GM12874 (cell line): ENCODE measurements at regions not wholly inside any gene's neighbourhood (a gene's known extent, or its start where the extent isn't known, plus 50 kb on each side); places are given as distances from the start of the nearest gene placed in this dataset.

Experiments used
- TF ChIP-seq, protein P1 (sequence below): IDR thresholded peaks from 2 replicates; pipeline ENCODE4 v1.5.1; 2011; ENCODE audit warnings: low read depth, mild to moderate bottlenecking, control low read depth, low read length, moderate library complexity; ENCODE audit not compliant: insufficient read depth

DNA sequence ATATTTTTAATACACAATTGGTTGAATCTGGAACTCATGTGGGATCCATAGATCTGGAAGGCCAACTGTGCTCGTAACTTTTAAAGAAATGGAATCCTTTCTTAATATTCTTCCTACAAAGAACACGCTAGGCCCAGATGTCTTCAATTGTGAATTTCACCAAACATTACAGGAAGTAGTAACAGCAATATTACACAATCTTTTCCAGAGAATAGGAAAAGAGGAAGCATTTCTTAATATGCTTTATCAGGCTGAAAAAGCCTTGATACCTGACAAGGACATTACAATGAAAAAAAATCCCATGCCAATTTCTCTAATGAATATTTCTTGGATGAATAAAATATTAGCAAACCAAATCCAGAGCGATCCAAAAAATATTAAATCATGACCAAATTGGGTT lies 80.3 kb upstream of the HAAO start:
- TF ChIP-seq, protein P1, sequence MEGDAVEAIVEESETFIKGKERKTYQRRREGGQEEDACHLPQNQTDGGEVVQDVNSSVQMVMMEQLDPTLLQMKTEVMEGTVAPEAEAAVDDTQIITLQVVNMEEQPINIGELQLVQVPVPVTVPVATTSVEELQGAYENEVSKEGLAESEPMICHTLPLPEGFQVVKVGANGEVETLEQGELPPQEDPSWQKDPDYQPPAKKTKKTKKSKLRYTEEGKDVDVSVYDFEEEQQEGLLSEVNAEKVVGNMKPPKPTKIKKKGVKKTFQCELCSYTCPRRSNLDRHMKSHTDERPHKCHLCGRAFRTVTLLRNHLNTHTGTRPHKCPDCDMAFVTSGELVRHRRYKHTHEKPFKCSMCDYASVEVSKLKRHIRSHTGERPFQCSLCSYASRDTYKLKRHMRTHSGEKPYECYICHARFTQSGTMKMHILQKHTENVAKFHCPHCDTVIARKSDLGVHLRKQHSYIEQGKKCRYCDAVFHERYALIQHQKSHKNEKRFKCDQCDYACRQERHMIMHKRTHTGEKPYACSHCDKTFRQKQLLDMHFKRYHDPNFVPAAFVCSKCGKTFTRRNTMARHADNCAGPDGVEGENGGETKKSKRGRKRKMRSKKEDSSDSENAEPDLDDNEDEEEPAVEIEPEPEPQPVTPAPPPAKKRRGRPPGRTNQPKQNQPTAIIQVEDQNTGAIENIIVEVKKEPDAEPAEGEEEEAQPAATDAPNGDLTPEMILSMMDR, result no peak

DNA sequence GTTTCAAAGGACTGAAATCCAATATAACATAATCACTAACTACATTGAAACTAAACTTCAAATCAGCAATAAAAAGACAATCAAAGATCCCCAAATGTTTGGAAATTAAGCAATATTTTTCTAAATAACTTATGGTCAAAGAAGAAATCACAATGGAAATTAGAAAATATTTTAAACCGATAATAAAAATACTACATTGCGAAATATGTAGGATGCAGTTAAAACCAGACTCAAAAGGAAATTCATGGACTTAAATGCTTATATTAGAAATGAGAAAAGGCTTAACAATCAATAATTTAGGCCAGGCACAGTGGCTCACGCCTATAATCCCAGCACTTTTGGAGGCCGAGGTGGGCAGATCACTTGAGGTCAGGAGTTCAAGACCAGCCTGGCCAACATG lies 79.0 kb upstream of the HAAO start:
- TF ChIP-seq, protein P1, result no peak

DNA sequence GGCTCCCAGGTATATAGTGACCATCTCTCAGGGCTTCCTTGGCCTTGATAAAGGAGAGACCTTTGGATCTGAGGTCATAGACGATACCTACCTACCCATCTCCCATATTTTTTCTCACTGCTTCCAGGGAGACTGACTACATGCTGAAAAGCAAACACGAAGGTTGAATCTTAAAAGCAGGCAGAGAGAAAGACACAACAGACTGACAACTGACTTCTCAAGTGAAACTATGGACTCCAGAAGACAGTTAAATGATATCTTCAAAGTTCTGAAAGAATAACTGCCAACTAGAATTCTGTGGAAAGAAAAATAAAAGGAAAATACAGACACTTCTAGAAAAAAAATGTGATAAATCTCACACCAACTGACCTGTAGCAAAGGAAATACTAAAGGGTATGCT lies 76.5 kb upstream of the HAAO start:
- TF ChIP-seq, protein P1, result no peak

DNA sequence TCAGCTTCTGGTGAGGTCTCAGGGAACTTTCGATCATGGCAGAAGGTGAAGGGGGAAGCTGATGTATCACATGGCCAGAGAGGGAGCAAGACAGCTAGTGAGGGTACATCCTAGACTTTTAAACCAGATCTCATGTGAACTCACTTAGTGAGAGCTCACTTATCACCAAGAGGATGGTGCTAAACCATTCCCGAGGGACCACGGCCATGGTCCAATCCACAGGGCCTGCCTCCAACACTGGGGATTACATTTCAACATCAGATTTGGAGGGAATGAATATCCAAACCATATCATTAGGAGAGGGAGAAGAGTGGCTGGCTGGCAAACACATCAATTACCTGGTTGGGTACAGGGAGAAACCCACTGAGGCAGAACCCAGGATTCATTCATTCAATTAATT lies 75.7 kb upstream of the HAAO start:
- TF ChIP-seq, protein P1, result no peak

DNA sequence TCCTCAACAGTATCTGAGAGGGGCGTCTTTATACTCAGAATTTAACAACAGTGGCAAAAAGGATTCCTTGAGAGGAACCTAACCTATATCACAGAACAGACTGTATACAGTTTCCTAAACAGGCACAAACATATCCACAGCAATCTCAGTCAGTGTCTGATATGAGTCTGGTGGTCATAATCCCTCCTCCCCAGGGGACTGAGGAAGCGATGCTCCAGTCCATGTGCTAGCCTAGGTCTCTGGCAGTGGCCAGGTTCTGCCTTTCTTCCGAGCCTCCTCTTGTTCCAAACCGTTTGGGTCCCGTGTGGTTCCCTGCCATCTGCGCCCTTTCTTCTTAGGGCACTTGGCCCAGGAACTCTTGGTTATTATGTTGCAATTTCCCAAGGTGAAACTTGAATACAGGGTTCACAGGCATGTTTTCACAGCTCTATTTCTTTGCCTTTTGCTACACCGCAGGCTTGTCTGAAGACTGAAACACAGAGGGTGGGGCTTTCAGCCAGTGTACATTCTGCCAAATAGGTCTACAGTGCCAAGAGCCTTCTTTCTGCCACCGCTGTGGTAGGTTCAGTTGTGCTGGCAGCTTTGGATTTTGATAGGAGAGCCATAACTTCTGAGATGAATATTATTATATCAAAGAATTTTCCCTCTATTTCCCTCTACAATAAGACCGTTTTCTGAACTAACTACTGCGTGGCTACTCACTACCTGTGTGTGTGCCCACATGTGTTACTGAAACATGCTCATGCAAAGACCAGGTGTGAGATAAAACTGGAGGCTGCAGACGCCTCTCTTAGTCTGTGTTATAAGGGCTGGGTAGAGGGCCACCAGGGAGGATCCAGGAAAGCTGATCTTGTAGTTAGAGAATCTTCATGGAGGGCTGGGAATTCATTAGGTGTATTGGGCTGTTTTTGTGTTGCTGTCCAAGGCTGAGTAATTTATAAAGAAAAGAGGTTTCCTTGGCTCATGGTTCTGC lies 75.0 kb upstream of the HAAO start:
- TF ChIP-seq, protein P1, result no peak

DNA sequence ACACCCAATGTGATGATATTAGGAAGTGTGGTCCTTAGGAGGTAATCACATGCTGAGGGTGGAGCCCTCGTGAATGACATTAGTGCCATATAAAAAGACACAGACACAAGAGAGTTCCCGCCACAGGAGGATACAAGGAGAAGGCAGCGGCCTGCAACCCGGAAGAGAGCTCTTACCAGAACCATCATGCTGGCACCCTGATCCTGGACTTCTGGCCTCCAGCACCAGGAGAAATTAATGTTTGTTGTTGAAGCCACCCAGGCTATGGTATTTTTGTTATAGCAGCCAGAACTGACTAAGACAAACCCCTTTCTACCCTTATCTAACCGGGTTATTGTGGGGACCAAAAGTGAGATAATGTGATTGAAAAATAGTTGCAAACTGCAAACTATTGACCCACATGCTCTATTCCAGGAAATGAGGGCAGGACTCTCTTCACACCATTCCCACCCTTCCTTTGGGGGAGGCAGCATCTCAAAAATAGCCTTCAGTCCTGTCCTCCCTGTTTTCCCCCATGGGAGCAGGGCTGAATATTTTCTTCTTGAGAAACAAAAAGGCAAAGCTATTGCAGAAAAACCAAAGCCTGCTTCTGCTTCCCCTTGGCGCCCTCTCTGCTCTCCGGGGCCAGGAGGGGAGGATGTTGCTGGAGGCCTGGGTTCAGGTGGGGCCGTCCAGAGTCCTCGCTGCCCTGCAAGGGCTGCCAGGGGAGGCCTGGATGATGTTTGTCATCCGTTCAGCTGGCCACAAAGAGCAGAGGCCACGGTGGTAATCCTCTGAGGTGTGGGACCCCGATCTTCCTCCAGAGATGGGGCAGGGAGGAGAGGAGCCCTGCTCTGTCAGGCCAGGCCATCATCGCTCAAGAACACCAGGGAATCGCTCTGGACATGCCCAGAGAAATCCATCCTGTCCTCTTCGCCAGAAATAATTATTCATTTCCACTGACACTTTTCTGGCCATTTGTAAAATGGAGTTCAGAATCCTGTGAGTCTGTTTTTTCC lies 73.8 kb upstream of the HAAO start:
- TF ChIP-seq, protein P1, result no peak
